GM19351 (cell line): ENCODE measurements at regions not wholly inside any gene's neighbourhood (a gene's known extent, or its start where the extent isn't known, plus 50 kb on each side); places are given as distances from the start of the nearest gene placed in this dataset.
"Not testable (repeated sequence)": the region's sequence is repeated elsewhere in the genome, so short reads cannot be mapped to it uniquely, and the experiment has no call there.

ENCODE experiments used
- ATAC-seq: cut with Tn5 transposase; IDR thresholded peaks from one replicate; pipeline ENCODE4 v1.9.1; 2021; ENCODE audit warnings: mild to moderate bottlenecking, moderate library complexity; ENCODE audit not compliant: unreplicated experiment

GRCh38 chrX:65888150-65888549 is 151.7 kb downstream of the VSIG4 start:
- not testable (repeated sequence) for ATAC-seq

GRCh38 chrX:65883556-65883955 is 156.3 kb downstream of the VSIG4 start:
- ATAC-seq: no peak

- no peak for ATAC-seq
These were observed 159.7 kb downstream of the VSIG4 start for GRCh38 chrX:65879977-65880799.

GRCh38 chrX:65878456-65878855 is 161.4 kb downstream of the VSIG4 start:
- ATAC-seq: no peak

- no peak for ATAC-seq
These were observed 161.9 kb downstream of the VSIG4 start for GRCh38 chrX:65877953-65878352.

GRCh38 chrX:65875614-65876013 is 164.3 kb downstream of the VSIG4 start:
- ATAC-seq: not testable (repeated sequence)

GRCh38 chrX:65874765-65875164 is 165.1 kb downstream of the VSIG4 start:
- ATAC-seq: no peak

GRCh38 chrX:65874110-65874509 is 165.8 kb downstream of the VSIG4 start:
- ATAC-seq: no peak

GRCh38 chrX:65873385-65873784 is 166.5 kb downstream of the VSIG4 start:
- ATAC-seq: no peak

GRCh38 chrX:65871671-65872311 is 168.1 kb downstream of the VSIG4 start:
- ATAC-seq: peak; percentile 69

- ATAC-seq: not testable (repeated sequence)
These were observed 169.3 kb downstream of the VSIG4 start for GRCh38 chrX:65870544-65870943.

GRCh38 chrX:65866773-65867172 is 173.1 kb downstream of the VSIG4 start:
- ATAC-seq: peak; percentile 42

GRCh38 chrX:65866146-65866545 is 173.7 kb downstream of the VSIG4 start:
- peak; percentile 83 for ATAC-seq

GRCh38 chrX:65862638-65863037 is 177.2 kb downstream of the VSIG4 start:
- no peak for ATAC-seq

GRCh38 chrX:65859299-65859698 is 180.6 kb downstream of the VSIG4 start:
- ATAC-seq: no peak

GRCh38 chrX:65854437-65854836 is 185.4 kb downstream of the VSIG4 start:
- not testable (repeated sequence) for ATAC-seq

- not testable (repeated sequence) for ATAC-seq
These were observed 183.9 kb downstream of the MSN start for GRCh38 chrX:65851306-65851705.

GRCh38 chrX:65850821-65851220 is 183.4 kb downstream of the MSN start:
- ATAC-seq: not testable (repeated sequence)

- no peak for ATAC-seq
These were observed 179.5 kb downstream of the MSN start for GRCh38 chrX:65846974-65847373.

- ATAC-seq: no peak
These were observed 173.8 kb downstream of the MSN start for GRCh38 chrX:65841263-65841662.

- ATAC-seq: no peak
These were observed 171.2 kb downstream of the MSN start for GRCh38 chrX:65838674-65839073.

GRCh38 chrX:65837875-65838549 is 170.6 kb downstream of the MSN start:
- no peak for ATAC-seq
